ENCODE measurements at regions not wholly inside any gene's neighbourhood (a gene's known extent, or its start where the extent isn't known, plus 50 kb on each side); places are given as distances from the start of the nearest gene placed in this dataset.

DNA sequence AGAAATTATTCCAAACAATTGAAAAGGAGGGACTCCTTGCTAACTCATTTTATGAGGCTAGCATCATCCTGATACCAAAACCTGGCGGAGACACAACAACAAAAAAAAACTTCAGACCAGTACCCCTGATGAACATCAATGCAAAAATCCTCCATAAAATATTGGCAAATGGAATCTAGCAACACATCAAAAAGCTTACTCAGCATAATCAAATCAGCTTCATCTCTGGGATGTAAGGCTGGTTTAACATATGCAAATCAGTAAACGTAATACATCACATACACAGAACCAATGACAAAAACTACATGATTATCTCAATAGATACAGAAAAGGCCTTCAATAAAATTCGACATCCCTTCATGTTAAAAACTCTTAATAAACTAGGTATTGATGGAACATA, 440.1 kb downstream of the NUF2 start:
- DNase-seq (ENCODE audit: extremely low spot score), result no peak
- ChIA-PET POLR2A (no interaction called here), CTCF (interaction anchor here (0.6 kb wide), 1 partner anchor 68 kb away, joined by 3 read pairs; no protein-coding TSS in a partner anchor)
- TF ChIP-seq ARNT (IDR thresholded peaks at IDR 0.05), result no peak
- TF ChIP-seq FOXM1 (IDR thresholded peaks at IDR 0.05; ENCODE audit: borderline replicate concordance), result no peak
- TF ChIP-seq, protein P1, sequence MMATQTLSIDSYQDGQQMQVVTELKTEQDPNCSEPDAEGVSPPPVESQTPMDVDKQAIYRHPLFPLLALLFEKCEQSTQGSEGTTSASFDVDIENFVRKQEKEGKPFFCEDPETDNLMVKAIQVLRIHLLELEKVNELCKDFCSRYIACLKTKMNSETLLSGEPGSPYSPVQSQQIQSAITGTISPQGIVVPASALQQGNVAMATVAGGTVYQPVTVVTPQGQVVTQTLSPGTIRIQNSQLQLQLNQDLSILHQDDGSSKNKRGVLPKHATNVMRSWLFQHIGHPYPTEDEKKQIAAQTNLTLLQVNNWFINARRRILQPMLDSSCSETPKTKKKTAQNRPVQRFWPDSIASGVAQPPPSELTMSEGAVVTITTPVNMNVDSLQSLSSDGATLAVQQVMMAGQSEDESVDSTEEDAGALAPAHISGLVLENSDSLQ (IDR thresholded peaks at IDR 0.05), result no peak
- no peak for TF ChIP-seq SP1 (IDR thresholded peaks at IDR 0.05)
- no peak for TF ChIP-seq TARDBP (IDR thresholded peaks at IDR 0.05)
- no peak for TF ChIP-seq LEF1 (IDR thresholded peaks at IDR 0.05; ENCODE audit: borderline replicate concordance)
- no peak for TF ChIP-seq SUZ12 (IDR thresholded peaks at IDR 0.05)
- TF ChIP-seq HDGF (IDR thresholded peaks at IDR 0.05; ENCODE audit: borderline replicate concordance), result no peak
- TF ChIP-seq CTBP1 (IDR thresholded peaks at IDR 0.05; ENCODE audit: borderline replicate concordance), result no peak
- TF ChIP-seq NFRKB (IDR thresholded peaks at IDR 0.05), result no peak
- TF ChIP-seq FOXK2 (IDR thresholded peaks at IDR 0.05), result no peak
- no peak for TF ChIP-seq FOXA1 (IDR thresholded peaks at IDR 0.05)
- no peak for TF ChIP-seq L3MBTL2 (conservative IDR thresholded peaks at IDR 0.05)
- TF ChIP-seq ELF4 (IDR thresholded peaks at IDR 0.05), result no peak
- no peak for TF ChIP-seq ZNF384 (IDR thresholded peaks at IDR 0.05)

DNA sequence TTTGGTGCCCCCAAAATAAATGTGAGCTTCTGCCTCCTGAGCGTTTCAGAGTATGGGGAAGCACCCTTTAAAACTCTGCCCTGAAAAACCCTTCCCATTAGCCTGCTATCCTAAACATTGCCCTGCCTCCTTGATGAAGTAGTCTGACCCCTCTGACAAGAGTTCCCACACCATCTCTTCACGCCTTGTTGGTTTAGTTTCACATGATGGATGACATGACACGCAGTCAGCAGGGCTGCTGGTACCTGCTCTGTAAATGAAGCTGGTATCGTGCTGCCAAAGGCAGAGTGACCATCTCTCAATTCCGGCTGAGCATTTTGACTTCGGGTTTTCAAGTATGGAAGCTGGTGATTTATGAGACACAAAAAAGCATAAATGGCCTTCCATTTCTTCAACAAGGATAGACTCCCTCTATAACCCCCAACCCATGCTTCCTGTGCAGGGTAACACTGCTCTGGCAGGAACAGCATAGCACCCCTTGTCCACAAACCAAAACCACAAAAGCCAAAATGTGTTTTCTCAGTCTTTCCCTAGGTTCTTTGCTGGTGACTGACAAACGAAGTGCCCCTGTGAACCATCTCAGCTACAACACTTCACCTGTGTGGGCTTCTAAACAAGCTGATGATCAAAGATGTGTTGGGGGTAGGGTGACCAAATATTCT, 444.6 kb downstream of the NUF2 start:
- TF ChIP-seq L3MBTL2 (conservative IDR thresholded peaks at IDR 0.05), result no peak
- TF ChIP-seq ZNF384 (IDR thresholded peaks at IDR 0.05), result no peak
- no peak for TF ChIP-seq HDGF (IDR thresholded peaks at IDR 0.05; ENCODE audit: borderline replicate concordance)
- TF ChIP-seq SP1 (IDR thresholded peaks at IDR 0.05), result no peak
- no peak for TF ChIP-seq LEF1 (IDR thresholded peaks at IDR 0.05; ENCODE audit: borderline replicate concordance)
- no peak for TF ChIP-seq ELF4 (IDR thresholded peaks at IDR 0.05)
- no peak for TF ChIP-seq SUZ12 (IDR thresholded peaks at IDR 0.05)
- TF ChIP-seq NFRKB (IDR thresholded peaks at IDR 0.05), result no peak
- no peak for TF ChIP-seq BHLHE40 (IDR thresholded peaks at IDR 0.05; ENCODE audit: borderline replicate concordance)
- TF ChIP-seq FOXM1 (IDR thresholded peaks at IDR 0.05; ENCODE audit: borderline replicate concordance), result no peak
- no peak for TF ChIP-seq CTBP1 (IDR thresholded peaks at IDR 0.05; ENCODE audit: borderline replicate concordance)
- no peak for TF ChIP-seq ARNT (IDR thresholded peaks at IDR 0.05)
- no peak for TF ChIP-seq FOXK2 (IDR thresholded peaks at IDR 0.05)
- TF ChIP-seq TARDBP (IDR thresholded peaks at IDR 0.05), result no peak
- TF ChIP-seq FOXA1 (IDR thresholded peaks at IDR 0.05), result no peak
- TF ChIP-seq, protein P1 (IDR thresholded peaks at IDR 0.05), result no peak
- ChIA-PET POLR2A (no interaction called here), CTCF (no interaction called here)
- DNase-seq (ENCODE audit: extremely low spot score), result no peak

DNA sequence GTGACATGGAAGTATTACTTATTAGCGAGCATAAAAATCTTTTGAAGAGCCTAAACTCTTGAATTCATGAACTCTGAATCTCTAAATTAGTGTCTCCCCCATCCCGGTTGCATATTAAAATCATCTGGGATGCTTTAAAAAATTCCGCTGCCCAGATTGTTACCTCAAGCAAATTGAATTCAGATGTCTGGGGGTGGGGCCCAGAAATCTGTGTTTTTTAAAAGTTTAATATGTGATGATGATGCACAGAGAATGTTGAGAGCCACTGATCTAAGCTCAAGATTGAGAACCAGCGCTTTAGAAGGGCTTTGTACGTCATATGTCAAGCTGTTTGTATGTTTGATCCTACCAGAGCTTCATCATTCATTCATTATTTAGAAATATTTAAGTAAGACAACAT, 446.8 kb downstream of the NUF2 start:
- TF ChIP-seq LEF1 (IDR thresholded peaks at IDR 0.05; ENCODE audit: borderline replicate concordance), result no peak
- no peak for TF ChIP-seq TARDBP (IDR thresholded peaks at IDR 0.05)
- TF ChIP-seq SP1 (IDR thresholded peaks at IDR 0.05), result no peak
- TF ChIP-seq SUZ12 (IDR thresholded peaks at IDR 0.05), result no peak
- no peak for TF ChIP-seq ELF4 (IDR thresholded peaks at IDR 0.05)
- TF ChIP-seq FOXK2 (IDR thresholded peaks at IDR 0.05), result no peak
- no peak for TF ChIP-seq CTBP1 (IDR thresholded peaks at IDR 0.05; ENCODE audit: borderline replicate concordance)
- TF ChIP-seq BHLHE40 (IDR thresholded peaks at IDR 0.05; ENCODE audit: borderline replicate concordance), result no peak
- no peak for TF ChIP-seq FOXA1 (IDR thresholded peaks at IDR 0.05)
- TF ChIP-seq FOXM1 (IDR thresholded peaks at IDR 0.05; ENCODE audit: borderline replicate concordance), result no peak
- TF ChIP-seq HDGF (IDR thresholded peaks at IDR 0.05; ENCODE audit: borderline replicate concordance), result no peak
- TF ChIP-seq ZNF384 (IDR thresholded peaks at IDR 0.05), result no peak
- no peak for TF ChIP-seq ARNT (IDR thresholded peaks at IDR 0.05)
- no peak for TF ChIP-seq L3MBTL2 (conservative IDR thresholded peaks at IDR 0.05)
- TF ChIP-seq, protein P1 (IDR thresholded peaks at IDR 0.05), result no peak
- no peak for TF ChIP-seq NFRKB (IDR thresholded peaks at IDR 0.05)
- no peak for DNase-seq (ENCODE audit: extremely low spot score)
- POLR2A ChIA-PET, result no interaction called here
- CTCF ChIA-PET, result no interaction called here

DNA sequence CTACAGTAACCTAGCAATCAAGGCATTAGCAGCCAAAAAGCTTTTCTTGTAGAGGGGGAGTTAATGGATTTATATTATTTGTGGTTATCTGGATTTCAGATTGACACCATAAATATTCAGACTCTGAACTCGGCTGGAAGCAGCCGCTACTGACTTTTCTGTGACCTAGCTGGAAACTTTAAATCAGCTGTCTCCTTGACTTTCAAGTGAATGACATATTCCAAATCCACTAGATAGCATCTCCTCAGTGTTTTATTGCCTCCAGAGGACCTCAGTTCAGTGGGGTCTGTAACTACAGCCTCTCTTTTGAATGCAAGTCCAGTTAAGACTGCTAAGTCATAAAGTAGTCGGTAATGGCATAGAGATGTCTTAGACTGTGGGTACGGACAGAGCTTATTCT, 448.5 kb downstream of the NUF2 start:
- no peak for DNase-seq (ENCODE audit: extremely low spot score)
- CTCF ChIA-PET, result no interaction called here
- no peak for TF ChIP-seq ARNT (IDR thresholded peaks at IDR 0.05)
- TF ChIP-seq TARDBP (IDR thresholded peaks at IDR 0.05), result no peak
- POLR2A ChIA-PET, result no interaction called here

DNA sequence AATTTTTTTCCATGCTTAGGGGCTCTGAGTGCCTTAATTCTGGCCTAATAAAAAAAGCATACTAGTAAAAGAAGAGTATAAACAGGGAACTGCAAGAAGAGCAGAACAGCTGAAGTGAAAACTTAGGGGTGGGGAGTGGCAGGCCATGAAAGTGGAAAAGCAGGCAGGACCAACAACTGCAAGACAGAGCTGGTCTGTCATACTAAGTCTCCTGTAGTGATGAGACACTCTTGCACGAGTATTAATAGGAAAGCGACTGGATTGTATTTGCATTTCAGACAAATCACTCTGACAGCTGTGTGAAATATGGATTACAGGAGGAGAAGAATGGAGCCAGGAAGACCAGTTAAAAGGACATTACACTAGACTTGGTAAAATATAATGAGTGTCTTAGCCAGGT, 449.9 kb downstream of the NUF2 start:
- DNase-seq (ENCODE audit: extremely low spot score), result no peak
- POLR2A ChIA-PET, result no interaction called here
- CTCF ChIA-PET, result no interaction called here
- TF ChIP-seq ARNT (IDR thresholded peaks at IDR 0.05), result no peak
- no peak for TF ChIP-seq SUZ12 (IDR thresholded peaks at IDR 0.05)
- no peak for TF ChIP-seq ZNF384 (IDR thresholded peaks at IDR 0.05)
- no peak for TF ChIP-seq HDGF (IDR thresholded peaks at IDR 0.05; ENCODE audit: borderline replicate concordance)
- no peak for TF ChIP-seq ELF4 (IDR thresholded peaks at IDR 0.05)
- no peak for TF ChIP-seq LEF1 (IDR thresholded peaks at IDR 0.05; ENCODE audit: borderline replicate concordance)
- TF ChIP-seq SP1 (IDR thresholded peaks at IDR 0.05), result no peak
- no peak for TF ChIP-seq BHLHE40 (IDR thresholded peaks at IDR 0.05; ENCODE audit: borderline replicate concordance)
- no peak for TF ChIP-seq FOXK2 (IDR thresholded peaks at IDR 0.05)

DNA sequence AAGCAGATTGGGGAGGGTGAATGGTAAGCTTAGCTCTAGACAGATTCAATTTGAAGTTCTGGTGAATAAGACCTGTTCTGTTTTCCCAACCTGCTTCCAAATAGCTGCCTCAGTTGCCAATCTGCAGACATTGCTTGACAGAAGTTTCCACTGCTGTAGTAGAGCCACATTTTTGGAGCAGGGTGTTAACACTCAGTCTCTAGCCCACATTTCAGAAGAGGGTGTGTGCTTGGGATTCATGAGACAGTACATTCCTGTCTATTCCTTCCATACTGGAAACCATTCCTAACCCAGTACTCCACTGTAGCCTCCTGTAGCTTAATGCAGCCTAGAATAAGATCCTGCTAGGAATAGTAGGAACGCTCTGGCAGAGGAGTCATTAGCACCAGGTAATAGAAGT, 450.5 kb downstream of the NUF2 start:
- ChIA-PET POLR2A (no interaction called here), CTCF (no interaction called here)
- TF ChIP-seq L3MBTL2 (conservative IDR thresholded peaks at IDR 0.05) (no peak), FOXK2 (IDR thresholded peaks at IDR 0.05) (no peak)
- no peak for DNase-seq (ENCODE audit: extremely low spot score)
